ENCODE measurements at regions not wholly inside any gene's neighbourhood (a gene's known extent, or its start where the extent isn't known, plus 50 kb on each side); places are given as distances from the start of the nearest gene placed in this dataset.

DNA sequence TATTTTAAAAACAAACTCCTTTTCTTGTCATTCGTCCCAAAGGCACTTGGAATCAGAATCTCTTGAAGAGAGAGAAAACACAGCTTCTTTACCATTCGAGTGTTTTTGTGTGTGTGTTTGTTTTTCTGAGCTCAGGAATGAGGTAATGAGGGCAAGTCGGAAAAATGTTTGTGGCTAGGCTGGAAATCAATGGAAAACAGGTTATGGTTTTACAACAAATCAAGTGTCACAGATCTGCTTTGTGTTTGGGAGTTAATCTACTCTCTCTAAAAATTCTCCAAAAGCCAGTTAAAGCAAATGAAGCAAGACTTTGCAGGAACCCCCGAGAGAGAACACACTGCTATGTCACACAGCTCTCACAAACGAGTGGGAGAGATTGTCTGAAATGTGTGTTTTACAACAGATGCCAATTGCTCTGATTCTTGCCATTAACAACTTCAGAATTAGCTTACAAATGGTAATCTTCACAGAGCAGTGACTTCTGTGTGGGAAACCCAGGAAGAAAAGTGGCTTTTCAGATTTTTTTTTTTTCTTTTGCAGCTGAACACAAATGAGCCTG is 264.1 kb downstream of the CBLL2 start:
- H3K4me3 Mint-ChIP-seq = no peak overlapping the region

DNA sequence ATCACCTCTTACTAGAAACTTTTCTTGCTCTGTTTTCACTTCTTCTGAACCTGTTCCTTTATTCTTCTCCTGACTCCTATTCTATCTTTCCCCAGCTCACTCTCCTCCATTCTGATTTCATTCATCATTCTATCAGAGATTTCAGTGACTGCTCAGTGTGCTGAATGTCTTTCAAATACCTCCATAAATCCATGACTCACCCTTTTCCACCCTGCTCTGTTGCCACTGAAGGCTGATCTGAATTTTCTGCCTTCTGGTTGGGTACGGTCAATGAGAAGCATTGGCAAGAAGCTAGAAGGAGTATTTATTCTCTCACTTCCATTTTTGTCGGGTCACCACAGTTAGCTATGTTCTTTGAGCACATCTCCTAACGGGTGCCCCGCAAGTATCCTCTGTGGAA is 265.9 kb downstream of the CBLL2 start:
- intact Hi-C loops (cut with micrococcal nuclease) = no loop called here
- Histone ChIP-seq H3K9me3 (replicated peaks in 1 of 2; ENCODE audit: control insufficient read depth in 1 of 2, insufficient read depth in 1 of 2, low read length in 2 of 2) (no peaks in the 10 kb centered on the region), H3K79me2 (ENCODE audit: insufficient read depth, low read length) (no peaks in the 10 kb centered on the region), H3K36me3 (replicated peaks in 1 of 2; ENCODE audit: control insufficient read depth in 1 of 2, insufficient read depth in 2 of 2, low read length in 2 of 2) (no peaks in the 10 kb centered on the region), H2AFZ (ENCODE audit: insufficient read depth, low read depth, low read length, poor library complexity, severe bottlenecking) (no peak overlapping the region), H3K9ac (ENCODE audit: insufficient read depth, low read length, poor library complexity, severe bottlenecking) (no peak overlapping the region), H3K4me2 (replicated peaks; ENCODE audit: extremely low read depth, low read length, poor library complexity, severe bottlenecking) (no peak overlapping the region), H3K4me1 (ENCODE audit: control insufficient read depth in 1 of 2, insufficient read depth in 2 of 2, low read length in 2 of 2) (no peaks in the 10 kb centered on the region), H3K27me3 (ENCODE audit: control insufficient read depth in 2 of 2, insufficient read depth in 2 of 2, low read length in 2 of 2) (no peaks in the 10 kb centered on the region), H4K20me1 (ENCODE audit: insufficient read depth, low read length) (no peaks in the 10 kb centered on the region), H3K27ac (ENCODE audit: low read depth in 1 of 2, low read length in 2 of 2) (no peak overlapping the region), H3K4me3 (replicated peaks in 1 of 3; ENCODE audit: low read depth in 2 of 3, low read length in 3 of 3) (no peak overlapping the region)
- Mint-ChIP-seq H3K9me3 (peaks cover 0 to 11% (median 1%) of the 10 kb centered on the region in 7 donors), H3K27ac (no peak overlapping the region), H3K36me3 (no peaks in the 10 kb centered on the region), H3K4me3 (no peak overlapping the region), H3K27me3 (ENCODE audit: low read depth in 3 of 3) (peaks cover 0 to 1% (median 0%) of the 10 kb centered on the region in 3 donors), H3K4me1 (no peaks in the 10 kb centered on the region)
- no peak for DNase-seq
- TF ChIP-seq, protein P1, sequence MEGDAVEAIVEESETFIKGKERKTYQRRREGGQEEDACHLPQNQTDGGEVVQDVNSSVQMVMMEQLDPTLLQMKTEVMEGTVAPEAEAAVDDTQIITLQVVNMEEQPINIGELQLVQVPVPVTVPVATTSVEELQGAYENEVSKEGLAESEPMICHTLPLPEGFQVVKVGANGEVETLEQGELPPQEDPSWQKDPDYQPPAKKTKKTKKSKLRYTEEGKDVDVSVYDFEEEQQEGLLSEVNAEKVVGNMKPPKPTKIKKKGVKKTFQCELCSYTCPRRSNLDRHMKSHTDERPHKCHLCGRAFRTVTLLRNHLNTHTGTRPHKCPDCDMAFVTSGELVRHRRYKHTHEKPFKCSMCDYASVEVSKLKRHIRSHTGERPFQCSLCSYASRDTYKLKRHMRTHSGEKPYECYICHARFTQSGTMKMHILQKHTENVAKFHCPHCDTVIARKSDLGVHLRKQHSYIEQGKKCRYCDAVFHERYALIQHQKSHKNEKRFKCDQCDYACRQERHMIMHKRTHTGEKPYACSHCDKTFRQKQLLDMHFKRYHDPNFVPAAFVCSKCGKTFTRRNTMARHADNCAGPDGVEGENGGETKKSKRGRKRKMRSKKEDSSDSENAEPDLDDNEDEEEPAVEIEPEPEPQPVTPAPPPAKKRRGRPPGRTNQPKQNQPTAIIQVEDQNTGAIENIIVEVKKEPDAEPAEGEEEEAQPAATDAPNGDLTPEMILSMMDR (IDR thresholded peaks at IDR 0.05) = no peak
- no CpG with 5 or more reads among the region's 4 CpGs for WGBS (ENCODE audit: insufficient coverage)

More for the DNA sequence above, 264.1 kb downstream of the CBLL2 start:
- Histone ChIP-seq H3K79me2 (ENCODE audit: insufficient read depth, low read length) (no peaks in the 10 kb centered on the region), H3K4me1 (ENCODE audit: control insufficient read depth in 1 of 2, insufficient read depth in 2 of 2, low read length in 2 of 2) (no peaks in the 10 kb centered on the region), H3K27me3 (ENCODE audit: control insufficient read depth in 2 of 2, insufficient read depth in 2 of 2, low read length in 2 of 2) (no peaks in the 10 kb centered on the region), H3K4me3 (replicated peaks in 1 of 3; ENCODE audit: low read depth in 2 of 3, low read length in 3 of 3) (no peak overlapping the region), H3K4me2 (replicated peaks; ENCODE audit: extremely low read depth, low read length, poor library complexity, severe bottlenecking) (no peak overlapping the region), H4K20me1 (ENCODE audit: insufficient read depth, low read length) (no peaks in the 10 kb centered on the region), H3K27ac (ENCODE audit: low read depth in 1 of 2, low read length in 2 of 2) (no peak overlapping the region), H3K9ac (ENCODE audit: insufficient read depth, low read length, poor library complexity, severe bottlenecking) (no peak overlapping the region), H3K9me3 (replicated peaks in 1 of 2; ENCODE audit: control insufficient read depth in 1 of 2, insufficient read depth in 1 of 2, low read length in 2 of 2) (no peaks in the 10 kb centered on the region), H3K36me3 (replicated peaks in 1 of 2; ENCODE audit: control insufficient read depth in 1 of 2, insufficient read depth in 2 of 2, low read length in 2 of 2) (no peaks in the 10 kb centered on the region), H2AFZ (ENCODE audit: insufficient read depth, low read depth, low read length, poor library complexity, severe bottlenecking) (no peak overlapping the region)
- no peak for DNase-seq
- H3K9me3 Mint-ChIP-seq = peaks cover 0 to 4% (median 0%) of the 10 kb centered on the region in 7 donors
- no peaks in the 10 kb centered on the region for H3K4me1 Mint-ChIP-seq
- H3K27ac Mint-ChIP-seq = no peak overlapping the region
- 80% methylated on average over 1 of the region's 5 CpGs for WGBS (ENCODE audit: insufficient coverage)
- intact Hi-C loops (cut with micrococcal nuclease) = no loop called here
- H3K27me3 Mint-ChIP-seq (ENCODE audit: low read depth in 3 of 3) = peaks cover 0 to 1% (median 0%) of the 10 kb centered on the region in 3 donors
- TF ChIP-seq, protein P1 (IDR thresholded peaks at IDR 0.05) = no peak
- H3K36me3 Mint-ChIP-seq = no peaks in the 10 kb centered on the region
